ENCODE measurements at regions not wholly inside any gene's neighbourhood (a gene's known extent, or its start where the extent isn't known, plus 50 kb on each side); places are given as distances from the start of the nearest gene placed in this dataset.

- TF ChIP-seq CTCF (IDR thresholded peaks at IDR 0.05) (no peak), ZFX (IDR thresholded peaks at IDR 0.05; ENCODE audit: borderline replicate concordance) (no peak)
These were observed 1543.5 kb downstream of the AACS start for GRCh38 chr12:126608607-126609175.
